HG03354 (cell line): ENCODE measurements at regions not wholly inside any gene's neighbourhood (a gene's known extent, or its start where the extent isn't known, plus 50 kb on each side); places are given as distances from the start of the nearest gene placed in this dataset.
"Not testable (repeated sequence)": the region's sequence is repeated elsewhere in the genome, so short reads cannot be mapped to it uniquely, and the experiment has no call there.

Source experiments
- ATAC-seq: cut with Tn5 transposase; IDR thresholded peaks from one replicate; pipeline ENCODE4 v1.9.1; 2021; ENCODE audit warnings: mild to moderate bottlenecking; ENCODE audit not compliant: unreplicated experiment, poor library complexity, severe bottlenecking

GRCh38 chr13:34152409-34152808 is 334.5 kb downstream of the RFC3 start:
- ATAC-seq = no peak

- no peak for ATAC-seq
Measured at GRCh38 chr13:34152996-34153395, 335.0 kb downstream of the RFC3 start.

GRCh38 chr13:34153428-34154180 is 335.7 kb downstream of the RFC3 start:
- no peak for ATAC-seq

GRCh38 chr13:34155931-34156607 is 338.1 kb downstream of the RFC3 start:
- no peak for ATAC-seq

GRCh38 chr13:34156841-34157365 is 339.0 kb downstream of the RFC3 start:
- ATAC-seq = peak; percentile 100

GRCh38 chr13:34159946-34160345 is 342.0 kb downstream of the RFC3 start:
- no peak for ATAC-seq

GRCh38 chr13:34161931-34162543 is 344.1 kb downstream of the RFC3 start:
- no peak for ATAC-seq

GRCh38 chr13:34162544-34162933 is 344.6 kb downstream of the RFC3 start:
- no peak for ATAC-seq

- no peak for ATAC-seq
Measured at GRCh38 chr13:34164582-34164981, 346.6 kb downstream of the RFC3 start.

- no peak for ATAC-seq
Measured at GRCh38 chr13:34165158-34165557, 347.2 kb downstream of the RFC3 start.

- ATAC-seq = no peak
Measured at GRCh38 chr13:34166406-34166805, 348.5 kb downstream of the RFC3 start.

GRCh38 chr13:34167347-34167746 is 349.4 kb downstream of the RFC3 start:
- no peak for ATAC-seq

- ATAC-seq = no peak
Measured at GRCh38 chr13:34172048-34172447, 354.1 kb downstream of the RFC3 start.

- no peak for ATAC-seq
Measured at GRCh38 chr13:34174671-34175145, 356.8 kb downstream of the RFC3 start.

GRCh38 chr13:34175551-34175950 is 357.6 kb downstream of the RFC3 start:
- no peak for ATAC-seq

- ATAC-seq = no peak
Measured at GRCh38 chr13:34176633-34177032, 358.7 kb downstream of the RFC3 start.

- no peak for ATAC-seq
Measured at GRCh38 chr13:34179481-34179880, 361.5 kb downstream of the RFC3 start.

- no peak for ATAC-seq
Measured at GRCh38 chr13:34179927-34180326, 362.0 kb downstream of the RFC3 start.

GRCh38 chr13:34181256-34181655 is 363.3 kb downstream of the RFC3 start:
- ATAC-seq = not testable (repeated sequence)

- ATAC-seq = no peak
Measured at GRCh38 chr13:34189946-34190345, 372.0 kb downstream of the RFC3 start.
